ENCODE measurements at regions not wholly inside any gene's neighbourhood (a gene's known extent, or its start where the extent isn't known, plus 50 kb on each side); places are given as distances from the start of the nearest gene placed in this dataset.

GRCh38 chr6:166757232-166758135, 130.4 kb upstream of the RPS6KA2 start:
- Histone ChIP-seq H3K27me3 (no peaks in the 10 kb centered on the region), H3K27ac (no peak overlapping the region), H3K9me3 (no peaks in the 10 kb centered on the region), H3K4me1 (peaks cover 0 to 8% of the 10 kb centered on the region in 2 donors), H3K4me3 (peak overlapping the region; percentile 4 to 22), H3K36me3 (no peaks in the 10 kb centered on the region)
- no peak for TF ChIP-seq CTCF (IDR thresholded peaks at IDR 0.05)
- no peak for DNase-seq (ENCODE audit: low spot score)

GRCh38 chr6:166754218-166755030, 127.4 kb upstream of the RPS6KA2 start:
- H3K27ac ChIP-seq, result no peak overlapping the region
- DNase-seq (ENCODE audit: low spot score), result no peak
- H3K36me3 ChIP-seq, result no peaks in the 10 kb centered on the region
- no peaks in the 10 kb centered on the region for H3K27me3 ChIP-seq
- H3K9me3 ChIP-seq, result no peaks in the 10 kb centered on the region
- no peak overlapping the region for H3K4me3 ChIP-seq
- no peak for TF ChIP-seq CTCF (IDR thresholded peaks at IDR 0.05)
- peaks cover 0 to 8% of the 10 kb centered on the region in 2 donors for H3K4me1 ChIP-seq

- Histone ChIP-seq H3K4me1 (peaks cover 0 to 8% of the 10 kb centered on the region in 2 donors), H3K27me3 (no peaks in the 10 kb centered on the region), H3K9me3 (no peaks in the 10 kb centered on the region), H3K27ac (no peak overlapping the region), H3K36me3 (no peaks in the 10 kb centered on the region), H3K4me3 (no peak overlapping the region)
- DNase-seq (ENCODE audit: low spot score), result no peak
- TF ChIP-seq CTCF (IDR thresholded peaks at IDR 0.05), result no peak
Observed at GRCh38 chr6:166752928-166753721, 126.1 kb upstream of the RPS6KA2 start.

GRCh38 chr6:166752097-166752496, 125.0 kb upstream of the RPS6KA2 start:
- TF ChIP-seq CTCF (IDR thresholded peaks at IDR 0.05), result no peak
- Histone ChIP-seq H3K27ac (no peak overlapping the region), H3K4me3 (no peak overlapping the region), H3K36me3 (no peaks in the 10 kb centered on the region), H3K4me1 (peaks cover 0 to under 1% of the 10 kb centered on the region in 2 donors), H3K27me3 (no peaks in the 10 kb centered on the region), H3K9me3 (no peaks in the 10 kb centered on the region)
- no peak for DNase-seq (ENCODE audit: low spot score)

GRCh38 chr6:166751051-166751595, 124.1 kb upstream of the RPS6KA2 start:
- TF ChIP-seq CTCF (IDR thresholded peaks at IDR 0.05), result no peak
- no peaks in the 10 kb centered on the region for H3K27me3 ChIP-seq

More at GRCh38 chr6:166751051-166751595, 124.1 kb upstream of the RPS6KA2 start:
- DNase-seq (ENCODE audit: low spot score), result no peak
- no peaks in the 10 kb centered on the region for H3K9me3 ChIP-seq
- no peak overlapping the region for H3K4me3 ChIP-seq
- no peak overlapping the region for H3K27ac ChIP-seq
- H3K36me3 ChIP-seq, result no peaks in the 10 kb centered on the region
- no peaks in the 10 kb centered on the region for H3K4me1 ChIP-seq

Measured in right atrium auricular region (tissue), 2 donors.